Body of pancreas (tissue), 4 donors: ENCODE measurements at regions not wholly inside any gene's neighbourhood (a gene's known extent, or its start where the extent isn't known, plus 50 kb on each side); places are given as distances from the start of the nearest gene placed in this dataset.

ENCODE experiments used
- ATAC-seq: fragments of 150-250 bp; one replicate; pipeline ENCODE4 v1.9.1; 2016
- DNase-seq, 4 donors: peaks; one replicate each; pipeline ENCODE4 v3.0.0-alpha.2; 2019
- H3K27ac ChIP-seq, 4 donors: fragments of 200-600 bp; sonication (generic); 1 replicate in 3 of 4; 2 replicates in 1 of 4; pipeline versions ENCODE4 v1.5.1 to v1.6.1; 2016 to 2019; ENCODE audit warnings: mild to moderate bottlenecking in 1 of 4, mixed read lengths in 1 of 4, moderate library complexity in 1 of 4
- H3K27me3 ChIP-seq, 2 donors: fragments of 200-600 bp; sonication (generic); one replicate each; pipeline ENCODE4 v1.6.0; 2016; ENCODE audit warnings: mild to moderate bottlenecking in 1 of 2
- H3K36me3 ChIP-seq, 2 donors: fragments of 200-600 bp; sonication (generic); replicated peaks in 1 of 2; 2 replicates each; pipeline ENCODE4 v1.5.1; 2016; ENCODE audit warnings: low read depth in 2 of 2; ENCODE audit not compliant: insufficient read depth in 1 of 2
- H3K4me1 ChIP-seq: fragments of 200-600 bp; sonication (generic); one replicate; pipeline ENCODE4 v1.6.0; 2016
- H3K4me3 ChIP-seq, 2 donors: fragments of 200-600 bp; sonication (generic); 1 replicate in 1 of 2; 2 replicates in 1 of 2; pipeline ENCODE4 v1.5.1; 2016 to 2019
- H3K9me3 ChIP-seq, 3 donors: fragments of 200-600 bp; sonication (generic); 1 replicate in 2 of 3; 2 replicates in 1 of 3; pipeline ENCODE4 v1.5.1; 2016
- CTCF ChIP-seq, 7 experiments: fragments of 450-650 bp in 4 of 7; fragments of 200-600 bp in 3 of 7; sonication (generic) in 3 of 7; IDR thresholded peaks; one replicate each; pipeline ENCODE4 v1.5.1; 2016 to 2019; ENCODE audit warnings: antibody characterized with exemption in 7 of 7
- POLR2A ChIP-seq, 3 donors: fragments of 450-650 bp; IDR thresholded peaks; one replicate each; pipeline ENCODE4 v1.6.1; 2016; ENCODE audit warnings: antibody characterized with exemption in 3 of 3, mild to moderate bottlenecking in 2 of 3
- WGBS, 2 donors: methylation state at CpG; one replicate each; pipeline ENCODE4 v1.1.5; 2017; 5-methylcytosine and 5-hydroxymethylcytosine counted together
- intact Hi-C: fragments of 100-400 bp; cut with DNase I; formaldehyde crosslinking; loops from one replicate; pipeline ENCODE4 v1.15.1; 2023

GRCh38 chr20:6360766-6361165, 237.9 kb upstream of the FERMT1 start:
- TF ChIP-seq CTCF (IDR thresholded peaks at IDR 0.05) (no peak), POLR2A (IDR thresholded peaks at IDR 0.05) (no peak)
- intact Hi-C loops, result no loop called here
- WGBS, 2 donors, result 58 to 60% methylated on average over 5 of the region's 5 CpGs
- no peak for DNase-seq
- no peaks in the 10 kb centered on the region for H3K9me3 ChIP-seq
- H3K4me1 ChIP-seq, result no peaks in the 10 kb centered on the region
- no peak overlapping the region for H3K4me3 ChIP-seq
- H3K27me3 ChIP-seq, result no peaks in the 10 kb centered on the region
- no peak overlapping the region for H3K27ac ChIP-seq
- H3K36me3 ChIP-seq, result no peaks in the 10 kb centered on the region
- no peak for ATAC-seq

DNA sequence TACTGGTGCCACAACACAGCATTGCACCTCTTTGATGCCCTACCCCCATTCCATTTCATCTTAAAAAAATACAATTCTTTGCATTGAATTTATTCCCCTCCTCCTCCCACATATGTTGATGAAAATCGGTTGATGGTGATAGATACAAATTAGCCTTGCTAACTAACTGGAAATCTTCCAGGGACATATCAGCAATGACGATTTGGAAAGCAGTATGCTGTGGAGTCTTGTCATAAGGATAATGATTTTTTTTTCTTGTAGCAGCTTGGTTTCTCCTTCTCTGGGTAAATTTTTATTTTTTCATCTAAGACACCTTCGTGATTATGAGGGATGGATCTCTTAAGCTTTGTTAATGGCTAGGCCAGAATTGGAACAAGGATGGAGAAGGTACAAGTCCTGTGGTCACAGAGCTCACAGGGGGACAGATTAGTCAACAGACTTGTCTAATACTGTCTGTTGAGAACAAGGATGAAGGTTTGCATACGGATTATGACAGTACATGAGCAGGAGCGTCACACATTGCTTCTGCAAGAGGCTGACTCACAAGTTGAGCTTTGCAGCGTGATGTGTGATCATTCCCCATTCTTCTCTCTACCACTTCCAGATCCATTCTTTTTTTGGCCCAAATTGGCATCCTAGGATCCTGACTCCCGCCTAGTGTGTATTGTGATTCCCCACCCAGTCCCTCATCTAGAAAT, 233.1 kb upstream of the FERMT1 start:
- 48 to 67% methylated on average over 7 of the region's 7 CpGs for WGBS, 2 donors
- Histone ChIP-seq H3K27me3 (no peaks in the 10 kb centered on the region), H3K4me3 (no peak overlapping the region), H3K36me3 (no peaks in the 10 kb centered on the region), H3K4me1 (no peaks in the 10 kb centered on the region), H3K27ac (no peak overlapping the region), H3K9me3 (no peaks in the 10 kb centered on the region)
- ATAC-seq (no peak), DNase-seq (no peak)
- intact Hi-C loops, result no loop called here
- no peak for TF ChIP-seq POLR2A (IDR thresholded peaks at IDR 0.05)
- TF ChIP-seq CTCF (IDR thresholded peaks at IDR 0.05), result no peak

DNA sequence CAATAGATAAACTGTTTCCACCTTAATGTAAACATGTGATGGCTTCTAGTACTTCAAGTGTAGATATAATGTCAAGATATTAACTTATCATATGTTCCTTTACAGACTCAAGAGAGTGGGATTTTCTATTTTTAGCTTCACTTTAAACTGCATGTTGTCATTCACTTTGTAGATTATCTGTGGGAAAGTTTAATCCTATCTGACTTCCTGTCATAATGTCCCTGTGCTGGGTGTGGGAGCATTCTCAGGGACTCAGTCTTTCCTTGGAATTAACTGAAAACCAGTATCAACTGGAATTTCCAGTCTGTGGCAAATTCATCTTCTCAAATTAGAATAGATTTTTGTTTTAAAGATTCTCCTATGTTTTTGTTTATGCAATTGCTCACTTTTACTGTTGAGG, 226.1 kb upstream of the FERMT1 start:
- intact Hi-C loops, result no loop called here
- Histone ChIP-seq H3K27me3 (no peaks in the 10 kb centered on the region), H3K4me1 (no peaks in the 10 kb centered on the region), H3K36me3 (no peaks in the 10 kb centered on the region), H3K4me3 (no peak overlapping the region), H3K9me3 (no peaks in the 10 kb centered on the region), H3K27ac (no peak overlapping the region)
- ATAC-seq (no peak), DNase-seq (no peak)
- TF ChIP-seq CTCF (IDR thresholded peaks at IDR 0.05) (no peak), POLR2A (IDR thresholded peaks at IDR 0.05) (no peak)

DNA sequence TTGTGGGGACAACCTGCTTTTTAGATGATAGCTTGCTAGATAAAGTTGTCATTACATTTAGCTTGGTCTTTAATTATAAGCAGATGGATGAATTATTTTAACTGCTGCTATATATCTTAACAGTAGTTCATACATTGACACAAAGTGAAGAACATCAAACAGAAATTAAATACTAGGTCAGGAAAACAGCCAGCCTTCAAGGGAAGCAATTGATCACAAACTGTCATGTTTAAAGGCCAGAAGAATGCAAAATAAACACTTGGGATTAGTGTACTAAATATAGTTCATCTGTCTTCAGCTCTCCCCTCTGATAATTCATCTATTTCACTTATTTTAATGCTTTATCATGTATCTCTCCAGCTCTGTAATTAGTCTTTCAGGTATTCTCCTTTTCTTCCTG, 225.1 kb upstream of the FERMT1 start:
- intact Hi-C loops, result no loop called here
- ATAC-seq, result no peak

More for the DNA sequence above, 225.1 kb upstream of the FERMT1 start:
- Histone ChIP-seq H3K9me3 (no peaks in the 10 kb centered on the region), H3K27ac (no peak overlapping the region), H3K4me1 (no peaks in the 10 kb centered on the region), H3K27me3 (no peaks in the 10 kb centered on the region), H3K4me3 (no peak overlapping the region), H3K36me3 (no peaks in the 10 kb centered on the region)
- no peak for TF ChIP-seq CTCF (IDR thresholded peaks at IDR 0.05)
- TF ChIP-seq POLR2A (IDR thresholded peaks at IDR 0.05), result no peak
- DNase-seq, result no peak
